ENCODE measurements at regions not wholly inside any gene's neighbourhood (a gene's known extent, or its start where the extent isn't known, plus 50 kb on each side); places are given as distances from the start of the nearest gene placed in this dataset.

- Histone ChIP-seq H3K36me3 (ENCODE audit: control insufficient read depth, insufficient read depth, low read length) (no peaks in the 10 kb centered on the region), H3K27ac (ENCODE audit: low read length) (no peak overlapping the region), H3K4me3 (ENCODE audit: low read length) (no peak overlapping the region), H3K9me3 (ENCODE audit: control insufficient read depth, insufficient read depth, low read length) (no peaks in the 10 kb centered on the region), H3K27me3 (ENCODE audit: control insufficient read depth, insufficient read depth, low read length) (no peaks in the 10 kb centered on the region), H3K4me1 (ENCODE audit: control insufficient read depth, insufficient read depth, low read length) (no peaks in the 10 kb centered on the region)
- no peak overlapping the region for H3K27ac Mint-ChIP-seq
- no peaks in the 10 kb centered on the region for H3K36me3 Mint-ChIP-seq
- H3K4me3 Mint-ChIP-seq: no peak overlapping the region
- DNase-seq: no peak
- no peak for ATAC-seq
- no peaks in the 10 kb centered on the region for H3K9me3 Mint-ChIP-seq
- H3K4me1 Mint-ChIP-seq: no peaks in the 10 kb centered on the region
- TF ChIP-seq CTCF (IDR thresholded peaks at IDR 0.05): no peak
- 77% methylated on average over 6 of the region's 6 CpGs for WGBS (ENCODE audit: insufficient coverage)
- intact Hi-C loops (cut with micrococcal nuclease): no loop called here
- peaks cover 0 to 5% of the 10 kb centered on the region in 2 donors for H3K27me3 Mint-ChIP-seq (ENCODE audit: low read depth in 2 of 2)
Measured at GRCh38 chr3:54008099-54008498, 114.3 kb upstream of the CACNA2D3 start.

GRCh38 chr3:54004335-54004734 is 112.7 kb upstream of the SELENOK start:
- H3K27me3 ChIP-seq (ENCODE audit: control insufficient read depth, insufficient read depth, low read length): no peaks in the 10 kb centered on the region
- no peaks in the 10 kb centered on the region for H3K36me3 Mint-ChIP-seq
- no peaks in the 10 kb centered on the region for H3K9me3 ChIP-seq (ENCODE audit: control insufficient read depth, insufficient read depth, low read length)
- H3K27ac ChIP-seq (ENCODE audit: low read length): no peak overlapping the region
- H3K4me1 Mint-ChIP-seq: no peaks in the 10 kb centered on the region
- no peaks in the 10 kb centered on the region for H3K4me1 ChIP-seq (ENCODE audit: control insufficient read depth, insufficient read depth, low read length)
- no peak overlapping the region for H3K4me3 Mint-ChIP-seq
- ATAC-seq: no peak
- H3K9me3 Mint-ChIP-seq: no peaks in the 10 kb centered on the region
- no peak for TF ChIP-seq CTCF (IDR thresholded peaks at IDR 0.05)
- intact Hi-C loops (cut with micrococcal nuclease): no loop called here
- H3K27me3 Mint-ChIP-seq (ENCODE audit: low read depth in 2 of 2): peaks cover 0 to 2% of the 10 kb centered on the region in 2 donors
- 69% methylated on average over 5 of the region's 5 CpGs for WGBS (ENCODE audit: insufficient coverage)
- no peaks in the 10 kb centered on the region for H3K36me3 ChIP-seq (ENCODE audit: control insufficient read depth, insufficient read depth, low read length)
- no peak overlapping the region for H3K27ac Mint-ChIP-seq
- H3K4me3 ChIP-seq (ENCODE audit: low read length): no peak overlapping the region
- no peak for DNase-seq

- H3K4me3 Mint-ChIP-seq: no peak overlapping the region
- no peaks in the 10 kb centered on the region for H3K9me3 Mint-ChIP-seq
- intact Hi-C loops (cut with micrococcal nuclease): no loop called here
- H3K36me3 Mint-ChIP-seq: no peaks in the 10 kb centered on the region
- Histone ChIP-seq H3K9me3 (ENCODE audit: control insufficient read depth, insufficient read depth, low read length) (no peaks in the 10 kb centered on the region), H3K4me3 (ENCODE audit: low read length) (no peak overlapping the region), H3K36me3 (ENCODE audit: control insufficient read depth, insufficient read depth, low read length) (no peaks in the 10 kb centered on the region), H3K27ac (ENCODE audit: low read length) (no peak overlapping the region), H3K4me1 (ENCODE audit: control insufficient read depth, insufficient read depth, low read length) (no peaks in the 10 kb centered on the region), H3K27me3 (ENCODE audit: control insufficient read depth, insufficient read depth, low read length) (no peaks in the 10 kb centered on the region)
- no peak for ATAC-seq
- no peak overlapping the region for H3K27ac Mint-ChIP-seq
- peaks cover 0 to 2% of the 10 kb centered on the region in 2 donors for H3K27me3 Mint-ChIP-seq (ENCODE audit: low read depth in 2 of 2)
- no peaks in the 10 kb centered on the region for H3K4me1 Mint-ChIP-seq
- DNase-seq: no peak
- no peak for TF ChIP-seq CTCF (IDR thresholded peaks at IDR 0.05)
- WGBS (ENCODE audit: insufficient coverage): 83% methylated on average over 8 of the region's 9 CpGs
Measured at GRCh38 chr3:54003136-54003535, 111.5 kb upstream of the SELENOK start.

- no peak for ATAC-seq
- H3K4me1 Mint-ChIP-seq: no peaks in the 10 kb centered on the region
Measured at GRCh38 chr3:53999725-54000124, 108.1 kb upstream of the SELENOK start.

More at GRCh38 chr3:53999725-54000124, 108.1 kb upstream of the SELENOK start:
- Histone ChIP-seq H3K36me3 (ENCODE audit: control insufficient read depth, insufficient read depth, low read length) (no peaks in the 10 kb centered on the region), H3K27ac (ENCODE audit: low read length) (no peak overlapping the region), H3K9me3 (ENCODE audit: control insufficient read depth, insufficient read depth, low read length) (no peaks in the 10 kb centered on the region), H3K4me1 (ENCODE audit: control insufficient read depth, insufficient read depth, low read length) (no peaks in the 10 kb centered on the region), H3K4me3 (ENCODE audit: low read length) (no peak overlapping the region), H3K27me3 (ENCODE audit: control insufficient read depth, insufficient read depth, low read length) (no peaks in the 10 kb centered on the region)
- intact Hi-C loops (cut with micrococcal nuclease): no loop called here
- H3K27me3 Mint-ChIP-seq (ENCODE audit: low read depth in 2 of 2): peaks cover 0 to 4% of the 10 kb centered on the region in 2 donors
- no peak overlapping the region for H3K27ac Mint-ChIP-seq
- H3K36me3 Mint-ChIP-seq: no peaks in the 10 kb centered on the region
- H3K9me3 Mint-ChIP-seq: no peaks in the 10 kb centered on the region
- no peak for DNase-seq
- WGBS (ENCODE audit: insufficient coverage): 100% methylated on average over 1 of the region's 3 CpGs
- H3K4me3 Mint-ChIP-seq: no peak overlapping the region
- no peak for TF ChIP-seq CTCF (IDR thresholded peaks at IDR 0.05)

All from natural killer cell (primary cell).